H9 (cell line): ENCODE measurements at regions not wholly inside any gene's neighbourhood (a gene's known extent, or its start where the extent isn't known, plus 50 kb on each side); places are given as distances from the start of the nearest gene placed in this dataset.

ENCODE experiments used
- DNase-seq: peaks from one replicate; pipeline ENCODE4 v3.0.0-alpha.2; 2017
- H2AFZ ChIP-seq: one replicate; pipeline ENCODE4 v1.6.1; 2013; ENCODE audit warnings: mild to moderate bottlenecking, low read length, control low read depth, moderate library complexity
- H2AK5ac ChIP-seq: 2 replicates; pipeline ENCODE4 v1.6.1; 2013; ENCODE audit warnings: low read length, control low read depth, mixed read lengths; ENCODE audit not compliant: insufficient read length
- H2BK120ac ChIP-seq: one replicate; pipeline ENCODE4 v1.6.1; 2013; ENCODE audit warnings: low read depth, mild to moderate bottlenecking, low read length, control low read depth, inconsistent platforms; ENCODE audit not compliant: poor library complexity, severe bottlenecking
- H2BK12ac ChIP-seq: 2 replicates; pipeline ENCODE4 v1.6.1; 2013; ENCODE audit warnings: low read length, control low read depth, mixed read lengths, low read depth; ENCODE audit not compliant: insufficient read length
- H2BK15ac ChIP-seq: 2 replicates; pipeline ENCODE4 v1.6.1; 2013; ENCODE audit warnings: low read depth, low read length, control low read depth
- H2BK20ac ChIP-seq: one replicate; pipeline ENCODE4 v1.6.1; 2013; ENCODE audit warnings: low read depth, mild to moderate bottlenecking, low read length, control low read depth, inconsistent platforms; ENCODE audit not compliant: poor library complexity, severe bottlenecking
- H2BK5ac ChIP-seq: 2 replicates; pipeline ENCODE4 v1.6.1; 2013; ENCODE audit warnings: low read length, control low read depth, mixed read lengths; ENCODE audit not compliant: insufficient read length
- H3K14ac ChIP-seq: 2 replicates; pipeline ENCODE4 v1.6.1; 2013; ENCODE audit warnings: low read length, control low read depth; ENCODE audit not compliant: insufficient read depth
- H3K18ac ChIP-seq: 2 replicates; pipeline ENCODE4 v1.6.1; 2013; ENCODE audit warnings: low read depth, mild to moderate bottlenecking, mixed read lengths, low read length, control low read depth; ENCODE audit not compliant: insufficient read length
- H3K23ac ChIP-seq: 2 replicates; pipeline ENCODE4 v1.6.1; 2013; ENCODE audit warnings: low read length, control low read depth, mixed read lengths, low read depth; ENCODE audit not compliant: insufficient read length
- H3K23me2 ChIP-seq: 2 replicates; pipeline ENCODE4 v1.6.1; 2013; ENCODE audit warnings: low read depth, mild to moderate bottlenecking, mixed read lengths, low read length, control low read depth; ENCODE audit not compliant: insufficient read length, poor library complexity, severe bottlenecking
- H3K27ac ChIP-seq: 2 replicates; pipeline ENCODE4 v1.5.1; 2013; ENCODE audit warnings: low read length, control low read depth, mixed read lengths, low read depth; ENCODE audit not compliant: insufficient read length
- H3K27me3 ChIP-seq: 2 replicates; pipeline ENCODE4 v1.6.1; 2013; ENCODE audit warnings: low read length, control low read depth, inconsistent platforms; ENCODE audit not compliant: insufficient read depth
- H3K4ac ChIP-seq: 2 replicates; pipeline ENCODE4 v1.6.1; 2013; ENCODE audit warnings: low read depth, mild to moderate bottlenecking, control low read depth, inconsistent platforms, low read length, moderate library complexity
- H3K4me1 ChIP-seq: 2 replicates; pipeline ENCODE4 v1.6.1; 2013; ENCODE audit warnings: low read length, control low read depth, inconsistent platforms; ENCODE audit not compliant: insufficient read depth
- H3K4me2 ChIP-seq: 2 replicates; pipeline ENCODE4 v1.6.1; 2013; ENCODE audit warnings: low read length, control low read depth, mixed read lengths; ENCODE audit not compliant: insufficient read length, insufficient read depth
- H3K56ac ChIP-seq: 2 replicates; pipeline ENCODE4 v1.6.1; 2013; ENCODE audit warnings: low read depth, mild to moderate bottlenecking, mixed read lengths, low read length, control low read depth; ENCODE audit not compliant: insufficient read length
- H3K79me1 ChIP-seq: 2 replicates; pipeline ENCODE4 v1.6.1; 2013; ENCODE audit warnings: low read depth, mild to moderate bottlenecking, moderate library complexity, low read length, control low read depth, inconsistent platforms; ENCODE audit not compliant: insufficient read depth, poor library complexity, severe bottlenecking
- H3K79me2 ChIP-seq: 2 replicates; pipeline ENCODE4 v1.6.1; 2013; ENCODE audit warnings: low read length, control low read depth, inconsistent platforms; ENCODE audit not compliant: insufficient read depth
- H3K9ac ChIP-seq: 2 replicates; pipeline ENCODE4 v1.6.1; 2013; ENCODE audit warnings: low read length, control low read depth, mixed read lengths; ENCODE audit not compliant: insufficient read length; ENCODE audit errors: extremely low read depth
- H3K9me3 ChIP-seq: one replicate; pipeline ENCODE4 v1.6.1; 2013; ENCODE audit warnings: low read depth, low read length, inconsistent platforms; ENCODE audit not compliant: control insufficient read depth
- H3T11ph ChIP-seq: one replicate; pipeline ENCODE4 v1.6.1; 2013; ENCODE audit warnings: mild to moderate bottlenecking, low read length, control low read depth, inconsistent platforms
- H4K20me1 ChIP-seq: one replicate; pipeline ENCODE4 v1.6.1; 2013; ENCODE audit not compliant: control insufficient read depth, insufficient read length, insufficient read depth
- H4K5ac ChIP-seq: 2 replicates; pipeline ENCODE4 v1.6.1; 2013; ENCODE audit warnings: low read depth, mild to moderate bottlenecking, mixed read lengths, low read length, control low read depth; ENCODE audit not compliant: insufficient read length
- H4K8ac ChIP-seq: replicated peaks from 2 replicates; pipeline ENCODE4 v1.6.1; 2013; ENCODE audit warnings: low read length, control low read depth, mixed read lengths, low read depth; ENCODE audit not compliant: insufficient read length
- H4K91ac ChIP-seq: 2 replicates; pipeline ENCODE4 v1.6.1; 2013; ENCODE audit warnings: low read depth, mild to moderate bottlenecking, moderate library complexity, mixed read lengths, low read length, control low read depth; ENCODE audit not compliant: insufficient read length
- H3K27ac Mint-ChIP-seq, 3 experiments: 2 replicates in 2 of 3; 3 replicates in 1 of 3; pipeline ENCODE4 v1.8.0; 2020 to 2021; ENCODE audit warnings: mixed read lengths in 3 of 3, mild to moderate bottlenecking in 1 of 3, moderate library complexity in 1 of 3
- H3K27me3 Mint-ChIP-seq: 2 replicates; pipeline ENCODE4 v1.8.0; 2021; ENCODE audit warnings: low read depth, mild to moderate bottlenecking, moderate library complexity, mixed read lengths
- H3K36me3 Mint-ChIP-seq, 3 experiments: 2 replicates in 2 of 3; 3 replicates in 1 of 3; pipeline ENCODE4 v1.8.0; 2020 to 2021; ENCODE audit warnings: low read depth in 3 of 3, mixed read lengths in 3 of 3; ENCODE audit not compliant: insufficient read depth in 1 of 3
- H3K4me1 Mint-ChIP-seq, 2 experiments: 2 replicates each; pipeline ENCODE4 v1.8.0; 2020; ENCODE audit warnings: mixed read lengths in 2 of 2
- H3K4me3 Mint-ChIP-seq, 2 experiments: 2 replicates in 1 of 2; 3 replicates in 1 of 2; pipeline ENCODE4 v1.8.0; 2020 to 2021; ENCODE audit warnings: mild to moderate bottlenecking in 2 of 2, mixed read lengths in 2 of 2, moderate library complexity in 1 of 2
- H3K9me3 Mint-ChIP-seq, 2 experiments: 2 replicates in 1 of 2; 3 replicates in 1 of 2; pipeline ENCODE4 v1.8.0; 2020; ENCODE audit warnings: mild to moderate bottlenecking in 2 of 2, mixed read lengths in 2 of 2, moderate library complexity in 1 of 2
- TF ChIP-seq, protein P1 (sequence below): fragments of 200-600 bp; sonication (generic); conservative IDR thresholded peaks from 3 replicates; pipeline ENCODE4 v1.8.0; 2021; ENCODE audit warnings: antibody characterized with exemption, mild to moderate bottlenecking

GRCh38 chrX:122303761-122304160 is 880.3 kb upstream of the GRIA3 start:
- TF ChIP-seq, protein P1, sequence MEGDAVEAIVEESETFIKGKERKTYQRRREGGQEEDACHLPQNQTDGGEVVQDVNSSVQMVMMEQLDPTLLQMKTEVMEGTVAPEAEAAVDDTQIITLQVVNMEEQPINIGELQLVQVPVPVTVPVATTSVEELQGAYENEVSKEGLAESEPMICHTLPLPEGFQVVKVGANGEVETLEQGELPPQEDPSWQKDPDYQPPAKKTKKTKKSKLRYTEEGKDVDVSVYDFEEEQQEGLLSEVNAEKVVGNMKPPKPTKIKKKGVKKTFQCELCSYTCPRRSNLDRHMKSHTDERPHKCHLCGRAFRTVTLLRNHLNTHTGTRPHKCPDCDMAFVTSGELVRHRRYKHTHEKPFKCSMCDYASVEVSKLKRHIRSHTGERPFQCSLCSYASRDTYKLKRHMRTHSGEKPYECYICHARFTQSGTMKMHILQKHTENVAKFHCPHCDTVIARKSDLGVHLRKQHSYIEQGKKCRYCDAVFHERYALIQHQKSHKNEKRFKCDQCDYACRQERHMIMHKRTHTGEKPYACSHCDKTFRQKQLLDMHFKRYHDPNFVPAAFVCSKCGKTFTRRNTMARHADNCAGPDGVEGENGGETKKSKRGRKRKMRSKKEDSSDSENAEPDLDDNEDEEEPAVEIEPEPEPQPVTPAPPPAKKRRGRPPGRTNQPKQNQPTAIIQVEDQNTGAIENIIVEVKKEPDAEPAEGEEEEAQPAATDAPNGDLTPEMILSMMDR: no peak
- no peaks in the 10 kb centered on the region for H3K79me2 ChIP-seq
- H3K4me3 Mint-ChIP-seq: no peak overlapping the region

More at GRCh38 chrX:122303761-122304160, 880.3 kb upstream of the GRIA3 start:
- H3K4me2 ChIP-seq: no peak overlapping the region
- no peak overlapping the region for H2AK5ac ChIP-seq
- H3K23ac ChIP-seq: no peak overlapping the region
- no peaks in the 10 kb centered on the region for H4K20me1 ChIP-seq
- Mint-ChIP-seq H3K9me3 (peaks cover 26 to 79% of the 10 kb centered on the region in 2 experiments), H3K27me3 (peaks cover 3% of the 10 kb centered on the region; the same call in 1 of the 2 replicates), H3K27ac (no peak overlapping the region), H3K36me3 (peaks cover 0 to 10% (median 5%) of the 10 kb centered on the region in 3 experiments; a peak in 3 of 7 replicates), H3K4me1 (no peaks in the 10 kb centered on the region)
- no peak overlapping the region for H2AFZ ChIP-seq
- no peak overlapping the region for H2BK12ac ChIP-seq
- H3K56ac ChIP-seq: no peak overlapping the region
- no peak overlapping the region for H2BK20ac ChIP-seq
- H4K5ac ChIP-seq: no peak overlapping the region
- no peak overlapping the region for H2BK120ac ChIP-seq
- no peaks in the 10 kb centered on the region for H3K4me1 ChIP-seq
- no peak overlapping the region for H2BK5ac ChIP-seq
- no peaks in the 10 kb centered on the region for H3K27me3 ChIP-seq
- no peak overlapping the region for H3K27ac ChIP-seq
- peaks cover 6% of the 10 kb centered on the region for H3K9me3 ChIP-seq
- H3K23me2 ChIP-seq: no peaks in the 10 kb centered on the region
- H3K14ac ChIP-seq: no peak overlapping the region
- H4K8ac ChIP-seq: no peak overlapping the region
- no peak overlapping the region for H3K9ac ChIP-seq
- no peak overlapping the region for H4K91ac ChIP-seq
- no peaks in the 10 kb centered on the region for H3K79me1 ChIP-seq
- no peak for DNase-seq
- no peak overlapping the region for H3K18ac ChIP-seq
- H3T11ph ChIP-seq: no peak overlapping the region
- no peak overlapping the region for H2BK15ac ChIP-seq
- H3K4ac ChIP-seq: no peak overlapping the region
